Neuronal stem cell (in vitro differentiated cells): ENCODE measurements at regions not wholly inside any gene's neighbourhood (a gene's known extent, or its start where the extent isn't known, plus 50 kb on each side); places are given as distances from the start of the nearest gene placed in this dataset.

ENCODE experiments used
- DNase-seq: peaks from one replicate; pipeline ENCODE4 v3.0.0-alpha.2; 2013; ENCODE audit warnings: low spot score
- H2AFZ ChIP-seq: one replicate; pipeline ENCODE4 v1.6.1; 2013; ENCODE audit warnings: mild to moderate bottlenecking, low read length, inconsistent platforms
- H2AK5ac ChIP-seq: 2 replicates; pipeline ENCODE4 v1.6.1; 2013; ENCODE audit warnings: low read depth, mild to moderate bottlenecking, inconsistent platforms, low read length, moderate library complexity, mixed read lengths
- H2BK120ac ChIP-seq: 2 replicates; pipeline ENCODE4 v1.6.1; 2013; ENCODE audit warnings: low read depth, mild to moderate bottlenecking, inconsistent platforms, low read length, moderate library complexity, mixed read lengths
- H2BK12ac ChIP-seq: one replicate; pipeline ENCODE4 v1.6.1; 2013; ENCODE audit warnings: low read length, inconsistent platforms
- H2BK15ac ChIP-seq: 2 replicates; pipeline ENCODE4 v1.6.1; 2013; ENCODE audit warnings: mild to moderate bottlenecking, low read length, inconsistent platforms, mixed read lengths
- H2BK5ac ChIP-seq: one replicate; pipeline ENCODE4 v1.6.1; 2013; ENCODE audit warnings: inconsistent platforms, mild to moderate bottlenecking, low read length, moderate library complexity
- H3K14ac ChIP-seq: one replicate; pipeline ENCODE4 v1.6.1; 2013; ENCODE audit warnings: low read length, inconsistent platforms
- H3K18ac ChIP-seq: 2 replicates; pipeline ENCODE4 v1.6.1; 2013; ENCODE audit warnings: low read length, inconsistent platforms
- H3K23ac ChIP-seq: 2 replicates; pipeline ENCODE4 v1.6.1; 2013; ENCODE audit warnings: low read depth, mild to moderate bottlenecking, mixed read lengths, low read length, inconsistent platforms; ENCODE audit not compliant: poor library complexity
- H3K27ac ChIP-seq: replicated peaks from 3 replicates; pipeline ENCODE4 v1.5.1; 2013; ENCODE audit warnings: low read length, inconsistent platforms
- H3K27me3 ChIP-seq, 3 experiments: 2 replicates each; pipeline ENCODE4 v1.6.1; 2013; ENCODE audit warnings: low read length in 3 of 3, mild to moderate bottlenecking in 2 of 3, inconsistent platforms in 1 of 3, low read depth in 1 of 3, mixed read lengths in 1 of 3, moderate library complexity in 1 of 3; ENCODE audit not compliant: control insufficient read depth in 3 of 3, insufficient read depth in 3 of 3
- H3K36me3 ChIP-seq, 2 donors: replicated peaks in 1 of 2; 2 replicates each; pipeline ENCODE4 v1.6.1; 2013; ENCODE audit warnings: low read length in 2 of 2; ENCODE audit not compliant: control insufficient read depth in 2 of 2, insufficient read depth in 2 of 2
- H3K4ac ChIP-seq: 2 replicates; pipeline ENCODE4 v1.6.1; 2013; ENCODE audit warnings: inconsistent platforms, mild to moderate bottlenecking, low read length, moderate library complexity
- H3K4me1 ChIP-seq, 2 donors: 1 replicate in 1 of 2; 2 replicates in 1 of 2; pipeline ENCODE4 v1.6.1; 2013; ENCODE audit warnings: low read length in 2 of 2, low read depth in 1 of 2; ENCODE audit not compliant: control insufficient read depth in 2 of 2, insufficient read depth in 1 of 2
- H3K4me2 ChIP-seq: one replicate; pipeline ENCODE4 v1.6.1; 2013; ENCODE audit warnings: mild to moderate bottlenecking, low read length, inconsistent platforms; ENCODE audit not compliant: insufficient read depth, poor library complexity, severe bottlenecking
- H3K4me3 ChIP-seq, 2 donors: 2 replicates each; pipeline ENCODE4 v1.5.1; 2013; ENCODE audit warnings: low read length in 2 of 2, mild to moderate bottlenecking in 2 of 2, inconsistent platforms in 1 of 2, moderate library complexity in 1 of 2
- H3K79me1 ChIP-seq: one replicate; pipeline ENCODE4 v1.6.1; 2013; ENCODE audit warnings: low read depth, mild to moderate bottlenecking, inconsistent platforms, low read length, moderate library complexity
- H3K9ac ChIP-seq: one replicate; pipeline ENCODE4 v1.6.1; 2013; ENCODE audit warnings: mild to moderate bottlenecking, low read depth, low read length, inconsistent platforms; ENCODE audit not compliant: poor library complexity
- H3K9me3 ChIP-seq, 2 donors: replicated peaks in 1 of 2; 2 replicates each; pipeline versions ENCODE3 to v1.6.1; 2013; ENCODE audit warnings: low read length in 2 of 2, mild to moderate bottlenecking in 2 of 2, inconsistent platforms in 1 of 2, low read depth in 1 of 2, mixed read lengths in 1 of 2, moderate library complexity in 1 of 2; ENCODE audit not compliant: control insufficient read depth in 2 of 2, insufficient read depth in 1 of 2
- H4K8ac ChIP-seq: one replicate; pipeline ENCODE4 v1.6.1; 2013; ENCODE audit warnings: low read depth, mild to moderate bottlenecking, inconsistent platforms, low read length, moderate library complexity
- H4K91ac ChIP-seq: one replicate; pipeline ENCODE4 v1.6.1; 2013; ENCODE audit warnings: low read length, low read depth, mild to moderate bottlenecking, inconsistent platforms; ENCODE audit not compliant: poor library complexity
- WGBS, 2 donors: extraction: QIAGEN DNeasy Blood & Tissue Kit; methylation state at CpG; one replicate each; pipeline ENCODE4 v1.1.7; 2013; ENCODE audit warnings: missing lambda C conversion rate in 2 of 2, mixed read lengths in 1 of 2; ENCODE audit not compliant: insufficient read length in 2 of 2, insufficient replicate concordance in 1 of 2; ENCODE audit errors: extremely low coverage in 2 of 2; 5-methylcytosine and 5-hydroxymethylcytosine counted together

DNA sequence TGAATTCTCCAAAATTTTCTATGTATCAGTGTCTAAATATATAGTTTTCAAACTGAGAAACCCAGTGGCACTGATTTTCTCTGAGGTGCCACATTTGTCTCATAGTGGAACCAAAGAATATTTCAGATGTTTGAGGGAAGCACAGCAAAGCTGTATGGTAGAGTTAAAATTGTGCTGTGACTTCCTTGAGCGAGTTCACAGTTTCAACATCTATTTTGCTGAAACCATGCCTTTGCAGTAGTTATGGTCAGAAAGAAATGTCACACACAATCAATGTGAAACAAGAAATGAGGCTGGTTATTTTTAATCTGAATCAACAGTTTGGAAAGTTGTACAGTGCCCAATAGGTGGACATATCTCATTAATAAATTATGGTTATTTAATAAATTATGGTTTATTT, 394.0 kb upstream of the SPTLC3 start:
- Histone ChIP-seq H3K4ac (no peak overlapping the region), H3K4me1 (no peaks in the 10 kb centered on the region), H3K18ac (no peak overlapping the region), H3K79me1 (no peaks in the 10 kb centered on the region), H4K91ac (no peak overlapping the region), H2BK5ac (no peak overlapping the region), H3K27me3 (no peaks in the 10 kb centered on the region), H4K8ac (no peak overlapping the region), H3K23ac (no peak overlapping the region), H3K27ac (no peak overlapping the region), H3K4me3 (no peak overlapping the region), H2AFZ (no peak overlapping the region), H2BK15ac (no peak overlapping the region), H3K9me3 (no peaks in the 10 kb centered on the region), H3K4me2 (no peak overlapping the region), H3K9ac (no peak overlapping the region), H3K36me3 (no peaks in the 10 kb centered on the region), H2BK12ac (no peak overlapping the region), H2AK5ac (no peak overlapping the region), H3K14ac (no peak overlapping the region), H2BK120ac (no peak overlapping the region)
- WGBS, 2 donors = no CpG with 5 or more reads among the region's 1 CpG
- no peak for DNase-seq

DNA sequence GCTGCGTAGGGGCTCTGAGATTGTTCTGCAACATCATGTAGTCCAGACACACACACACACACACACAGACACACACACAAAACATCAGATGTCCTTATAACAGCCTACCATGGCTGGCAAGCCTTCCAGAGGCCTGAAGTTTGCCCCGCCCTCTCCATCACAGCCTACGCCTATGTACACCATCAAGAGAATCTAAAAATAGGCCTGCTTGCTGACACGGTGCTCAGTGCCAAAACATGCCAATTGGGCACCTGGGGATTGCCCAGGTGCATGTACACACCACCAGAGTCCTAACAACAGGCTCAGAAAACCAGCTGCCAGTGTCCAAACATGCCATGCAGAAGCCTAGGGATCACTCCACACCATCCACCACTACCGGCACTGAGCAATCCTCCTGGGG, 391.7 kb upstream of the SPTLC3 start:
- Histone ChIP-seq H4K8ac (no peak overlapping the region), H2BK12ac (no peak overlapping the region), H3K9me3 (no peaks in the 10 kb centered on the region), H3K4ac (no peak overlapping the region), H3K9ac (no peak overlapping the region), H3K14ac (no peak overlapping the region), H2AFZ (no peak overlapping the region), H2BK120ac (no peak overlapping the region), H3K4me3 (peak overlapping the region in 1 of 2 donors; percentile 10), H2AK5ac (no peak overlapping the region), H3K36me3 (no peaks in the 10 kb centered on the region), H3K23ac (no peak overlapping the region), H3K27me3 (no peaks in the 10 kb centered on the region), H3K4me1 (no peaks in the 10 kb centered on the region), H3K79me1 (no peaks in the 10 kb centered on the region), H2BK5ac (no peak overlapping the region), H3K27ac (no peak overlapping the region), H3K18ac (no peak overlapping the region), H3K4me2 (no peak overlapping the region), H2BK15ac (no peak overlapping the region), H4K91ac (no peak overlapping the region)
- no peak for DNase-seq
- no CpG with 5 or more reads among the region's 5 CpGs for WGBS, 2 donors

DNA sequence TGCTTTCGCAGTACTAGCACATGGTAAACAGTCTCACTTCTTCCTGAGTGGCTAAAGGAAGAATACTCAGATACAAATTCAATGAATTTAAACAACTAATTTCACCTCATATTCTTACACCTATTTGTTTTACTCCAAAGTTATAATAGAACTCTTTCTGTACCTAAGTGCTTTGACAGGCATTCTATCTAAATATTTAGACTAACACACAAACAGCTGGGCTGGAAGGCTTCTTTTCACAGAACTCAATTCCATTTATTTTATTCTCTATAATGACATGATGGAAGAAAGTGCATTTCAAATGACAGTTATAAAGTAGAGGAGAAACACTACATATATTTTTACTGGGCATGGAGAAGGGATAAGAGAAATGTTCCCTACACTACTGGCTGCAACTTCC, 384.9 kb upstream of the SPTLC3 start:
- no peak overlapping the region for H2BK120ac ChIP-seq
- no peaks in the 10 kb centered on the region for H3K36me3 ChIP-seq
- H2BK5ac ChIP-seq = no peak overlapping the region
- no peak overlapping the region for H3K27ac ChIP-seq
- H3K4me2 ChIP-seq = no peak overlapping the region
- no peak overlapping the region for H2AK5ac ChIP-seq
- no peak overlapping the region for H3K9ac ChIP-seq
- no peak overlapping the region for H3K23ac ChIP-seq
- no CpG with 5 or more reads among the region's 1 CpG for WGBS, 2 donors
- H3K79me1 ChIP-seq = no peaks in the 10 kb centered on the region
- H2AFZ ChIP-seq = no peak overlapping the region
- H4K8ac ChIP-seq = no peak overlapping the region
- no peak overlapping the region for H2BK15ac ChIP-seq
- H3K4ac ChIP-seq = no peak overlapping the region
- H4K91ac ChIP-seq = no peak overlapping the region
- no peak overlapping the region for H3K14ac ChIP-seq
- no peak overlapping the region for H2BK12ac ChIP-seq
- no peaks in the 10 kb centered on the region for H3K9me3 ChIP-seq
- DNase-seq = no peak
- H3K18ac ChIP-seq = no peak overlapping the region
- H3K4me3 ChIP-seq = no peak overlapping the region
- H3K27me3 ChIP-seq = no peaks in the 10 kb centered on the region
- H3K4me1 ChIP-seq = no peaks in the 10 kb centered on the region

DNA sequence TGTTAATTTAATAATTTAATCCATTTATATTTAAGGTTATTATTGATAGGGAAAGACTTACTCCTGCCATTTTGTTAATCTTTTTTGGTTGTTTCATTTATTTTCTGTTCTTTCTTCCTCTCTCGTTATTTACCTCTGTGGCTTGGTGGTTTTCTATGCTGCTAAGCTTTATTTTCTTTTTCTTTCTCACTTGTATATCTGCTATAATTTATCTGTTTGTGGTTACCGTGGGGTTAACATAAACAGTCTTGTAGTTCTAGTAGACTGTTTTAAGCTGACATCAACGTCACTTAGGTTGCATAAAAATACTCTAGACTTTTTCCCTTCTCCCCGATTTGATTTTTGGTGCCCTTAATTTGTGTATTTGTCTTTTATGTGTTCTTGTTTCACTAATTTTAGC, 381.3 kb upstream of the SPTLC3 start:
- H4K91ac ChIP-seq = no peak overlapping the region
- no peak for DNase-seq

More for the DNA sequence above, 381.3 kb upstream of the SPTLC3 start:
- no peak overlapping the region for H2BK120ac ChIP-seq
- H4K8ac ChIP-seq = no peak overlapping the region
- H2BK5ac ChIP-seq = no peak overlapping the region
- H3K4me3 ChIP-seq = no peak overlapping the region
- H3K18ac ChIP-seq = no peak overlapping the region
- no peaks in the 10 kb centered on the region for H3K9me3 ChIP-seq
- no peak overlapping the region for H3K4me2 ChIP-seq
- H3K4me1 ChIP-seq = no peaks in the 10 kb centered on the region
- H3K23ac ChIP-seq = no peak overlapping the region
- H2BK12ac ChIP-seq = no peak overlapping the region
- H3K36me3 ChIP-seq = no peaks in the 10 kb centered on the region
- H3K27ac ChIP-seq = no peak overlapping the region
- no peak overlapping the region for H2AFZ ChIP-seq
- H3K14ac ChIP-seq = no peak overlapping the region
- H2AK5ac ChIP-seq = no peak overlapping the region
- no peak overlapping the region for H2BK15ac ChIP-seq
- WGBS, 2 donors = no CpG with 5 or more reads among the region's 4 CpGs
- no peaks in the 10 kb centered on the region for H3K27me3 ChIP-seq
- H3K4ac ChIP-seq = no peak overlapping the region
- no peaks in the 10 kb centered on the region for H3K79me1 ChIP-seq
- no peak overlapping the region for H3K9ac ChIP-seq
